GM10266 (cell line): ENCODE measurements at regions not wholly inside any gene's neighbourhood (a gene's known extent, or its start where the extent isn't known, plus 50 kb on each side); places are given as distances from the start of the nearest gene placed in this dataset.
A peak's percentile ranks its signal among the peaks of the same experiment; 100 is the strongest.

Source experiments
- DNase-seq: peaks from one replicate; pipeline ENCODE4 v3.0.0; 2012; ENCODE audit errors: extremely low spot score
- TF ChIP-seq, protein P1 (sequence below): IDR thresholded peaks from 2 replicates; pipeline ENCODE4 v1.5.1; 2012; ENCODE audit warnings: mild to moderate bottlenecking, low read depth; ENCODE audit not compliant: control insufficient read depth, insufficient read depth; ENCODE audit errors: missing control alignments

DNA sequence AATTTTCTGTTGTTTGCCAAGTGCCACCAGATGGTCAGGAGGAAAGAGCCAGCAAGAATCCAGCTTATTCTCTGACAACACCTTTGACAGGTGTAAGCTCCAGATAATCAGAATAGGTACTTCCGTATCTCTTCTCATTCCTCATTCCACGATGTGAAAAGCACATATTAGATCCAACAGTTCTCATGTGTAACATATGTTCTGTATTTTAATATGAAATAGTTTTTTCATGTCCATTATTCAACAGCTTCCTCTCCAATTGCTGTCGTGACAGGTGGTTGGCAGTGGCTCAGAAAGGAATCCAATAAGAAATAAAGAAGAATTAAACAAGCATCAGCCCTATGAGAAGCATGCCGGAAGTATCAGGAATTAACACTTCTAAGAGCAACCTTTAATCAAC is 1624.7 kb downstream of the MRPL39 start:
- TF ChIP-seq, protein P1, sequence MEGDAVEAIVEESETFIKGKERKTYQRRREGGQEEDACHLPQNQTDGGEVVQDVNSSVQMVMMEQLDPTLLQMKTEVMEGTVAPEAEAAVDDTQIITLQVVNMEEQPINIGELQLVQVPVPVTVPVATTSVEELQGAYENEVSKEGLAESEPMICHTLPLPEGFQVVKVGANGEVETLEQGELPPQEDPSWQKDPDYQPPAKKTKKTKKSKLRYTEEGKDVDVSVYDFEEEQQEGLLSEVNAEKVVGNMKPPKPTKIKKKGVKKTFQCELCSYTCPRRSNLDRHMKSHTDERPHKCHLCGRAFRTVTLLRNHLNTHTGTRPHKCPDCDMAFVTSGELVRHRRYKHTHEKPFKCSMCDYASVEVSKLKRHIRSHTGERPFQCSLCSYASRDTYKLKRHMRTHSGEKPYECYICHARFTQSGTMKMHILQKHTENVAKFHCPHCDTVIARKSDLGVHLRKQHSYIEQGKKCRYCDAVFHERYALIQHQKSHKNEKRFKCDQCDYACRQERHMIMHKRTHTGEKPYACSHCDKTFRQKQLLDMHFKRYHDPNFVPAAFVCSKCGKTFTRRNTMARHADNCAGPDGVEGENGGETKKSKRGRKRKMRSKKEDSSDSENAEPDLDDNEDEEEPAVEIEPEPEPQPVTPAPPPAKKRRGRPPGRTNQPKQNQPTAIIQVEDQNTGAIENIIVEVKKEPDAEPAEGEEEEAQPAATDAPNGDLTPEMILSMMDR = no peak
- no peak for DNase-seq

DNA sequence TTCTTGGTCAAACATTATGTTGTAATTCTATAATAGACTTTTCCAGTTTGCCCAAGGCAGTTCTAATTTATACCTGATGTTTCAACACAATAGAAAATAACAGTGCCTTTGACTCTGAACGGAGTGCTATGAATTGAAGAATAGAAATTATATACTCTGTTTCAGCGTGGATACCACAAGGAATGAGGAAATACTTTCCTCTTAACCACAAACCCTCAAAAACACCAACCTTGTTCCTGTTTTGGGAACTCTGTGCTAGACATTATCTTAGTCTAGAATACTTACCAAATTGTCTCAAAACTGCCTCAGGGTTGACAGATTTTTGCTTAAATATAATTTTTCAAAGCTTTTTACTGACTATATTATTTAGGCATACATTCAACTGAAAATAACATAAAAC is 1629.3 kb downstream of the MRPL39 start:
- no peak for DNase-seq
- TF ChIP-seq, protein P1 = no peak

DNA sequence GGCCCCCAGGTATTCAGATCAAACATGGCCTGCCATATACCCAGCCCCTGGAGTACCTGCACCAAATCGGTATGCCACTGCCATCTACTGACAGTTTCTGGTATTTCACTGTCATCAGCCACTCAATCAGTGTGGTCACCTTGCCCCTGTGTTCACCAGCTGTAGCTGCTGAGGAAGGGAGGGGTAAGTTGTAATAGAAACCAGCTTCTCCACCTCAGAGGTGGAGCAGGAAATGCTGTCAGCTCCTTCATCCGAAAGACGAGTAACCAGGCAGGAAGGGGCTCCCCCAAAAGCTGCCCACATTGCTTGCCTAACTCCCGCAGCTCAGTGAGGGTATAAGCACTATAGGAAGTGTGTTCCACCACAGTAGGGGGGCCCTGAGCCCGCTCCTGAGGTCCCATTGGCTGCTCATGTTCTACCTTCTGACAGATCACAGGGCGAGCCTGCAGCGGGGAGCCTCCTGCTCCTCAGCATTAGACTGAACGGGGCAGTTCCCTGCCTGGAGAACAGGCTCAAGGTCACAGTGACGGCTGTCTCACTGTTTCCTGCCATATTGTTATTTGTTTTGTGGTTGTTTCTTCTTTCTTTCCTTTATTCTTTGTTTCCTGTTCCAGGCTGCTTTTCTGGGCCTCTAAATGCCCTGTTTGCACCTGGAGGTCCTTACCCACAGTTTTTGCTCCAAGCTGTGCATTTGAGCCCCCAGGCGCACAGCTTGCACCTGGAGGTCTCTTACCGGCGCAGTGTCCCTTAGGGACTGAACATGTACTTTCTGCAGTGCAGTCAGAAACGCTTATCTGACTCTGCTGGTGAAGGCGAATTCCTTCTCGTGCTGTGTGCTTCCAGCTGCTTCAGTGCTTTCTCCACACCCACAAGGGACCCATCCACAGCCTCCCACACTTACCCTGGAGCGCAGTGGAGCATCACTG is 1638.3 kb downstream of the MRPL39 start:
- TF ChIP-seq, protein P1 = peak; percentile 64
- DNase-seq = peak; percentile 23

DNA sequence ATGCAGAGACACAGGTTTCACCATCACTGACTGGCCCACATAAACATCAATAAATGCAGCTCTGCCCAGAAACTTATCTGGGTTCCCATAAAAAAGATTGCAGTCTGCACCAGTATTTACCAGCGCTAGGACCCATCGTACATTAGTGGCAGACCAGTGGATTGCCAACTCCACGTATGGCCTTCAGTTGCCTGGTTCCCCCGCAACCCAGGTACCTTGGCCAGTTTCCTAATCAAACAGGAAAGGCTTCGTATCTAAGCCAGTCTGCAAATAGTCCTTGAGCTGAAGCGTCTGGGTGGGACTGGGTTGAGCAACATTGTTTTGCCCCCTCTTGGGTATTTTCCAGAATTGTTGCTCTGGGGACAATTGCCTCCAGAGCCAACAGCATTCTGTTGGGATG is 1639.3 kb downstream of the MRPL39 start:
- TF ChIP-seq, protein P1 = no peak
- DNase-seq = no peak

DNA sequence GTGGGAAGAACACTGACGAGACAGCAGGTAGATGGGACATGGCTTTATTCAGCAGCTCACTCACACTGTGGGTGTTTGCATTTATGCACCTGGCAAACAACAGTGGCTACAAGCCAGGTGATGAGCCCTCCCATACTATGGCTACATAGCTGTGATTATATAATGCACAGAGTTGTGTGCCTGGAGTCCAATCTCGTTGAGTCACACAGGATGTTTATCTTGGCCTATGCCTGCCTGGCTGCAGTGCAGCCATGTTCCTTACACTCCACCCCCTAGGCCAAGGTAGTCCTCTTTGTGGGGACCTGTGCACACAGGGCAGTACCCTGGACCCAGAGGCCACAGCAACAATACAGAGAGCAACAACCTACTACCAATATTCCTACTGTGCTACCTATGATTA is 1643.8 kb downstream of the MRPL39 start:
- TF ChIP-seq, protein P1 = no peak
- no peak for DNase-seq

DNA sequence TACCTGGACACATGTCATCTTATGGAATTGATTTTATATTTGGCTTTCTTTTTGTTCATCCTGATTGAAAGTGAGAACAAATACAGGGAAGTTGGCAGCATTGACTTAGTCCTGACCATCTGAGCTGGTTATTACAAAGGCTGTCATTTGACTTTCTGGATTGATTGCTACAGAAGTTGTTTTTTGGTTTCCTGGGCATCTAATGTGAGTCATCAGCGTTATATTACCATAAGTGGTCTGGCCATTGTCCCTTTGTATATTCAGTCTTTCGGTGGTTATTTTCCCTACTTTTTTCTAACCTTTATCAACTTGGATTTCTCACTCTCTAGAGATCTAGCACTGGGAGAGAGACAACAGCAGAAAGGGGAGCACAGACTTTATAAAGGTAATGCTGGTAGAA is 1646.5 kb downstream of the MRPL39 start:
- no peak for DNase-seq

More for the DNA sequence above, 1646.5 kb downstream of the MRPL39 start:
- TF ChIP-seq, protein P1 = no peak
